Neural cell (in vitro differentiated cells): ENCODE measurements at regions not wholly inside any gene's neighbourhood (a gene's known extent, or its start where the extent isn't known, plus 50 kb on each side); places are given as distances from the start of the nearest gene placed in this dataset.

ENCODE experiments used
- H2AFZ ChIP-seq: fragments of 200-600, 300-800 bp; sonication (generic), shearing (Covaris generic); 2 replicates; pipeline ENCODE4 v1.6.0; 2014; ENCODE audit warnings: low read depth, mild to moderate bottlenecking, antibody characterized with exemption, low read length, moderate library complexity
- H3F3A ChIP-seq: fragments of 200-600 bp; shearing (Covaris generic); 2 replicates; pipeline ENCODE4 v1.6.1; 2016; ENCODE audit warnings: mild to moderate bottlenecking, moderate library complexity, mixed read lengths, antibody characterized with exemption, low read length; ENCODE audit not compliant: insufficient read depth, poor library complexity, severe bottlenecking
- H3K27ac ChIP-seq: fragments of 200-600, 300-800 bp; sonication (generic), shearing (Covaris generic); 2 replicates; pipeline ENCODE4 v1.5.1; 2014; ENCODE audit warnings: mild to moderate bottlenecking, low read length, moderate library complexity
- H3K27me3 ChIP-seq: fragments of 300-800, 200-600 bp; sonication (generic), shearing (Covaris generic); 2 replicates; pipeline ENCODE4 v1.6.0; 2014; ENCODE audit warnings: mild to moderate bottlenecking, low read depth, low read length, moderate library complexity; ENCODE audit not compliant: insufficient read depth
- H3K36me3 ChIP-seq: fragments of 300-800, 200-600 bp; sonication (generic), shearing (Covaris generic); 2 replicates; pipeline ENCODE4 v1.5.1; 2014; ENCODE audit warnings: mild to moderate bottlenecking, antibody characterized with exemption, low read length, moderate library complexity; ENCODE audit not compliant: insufficient read depth
- H3K4me2 ChIP-seq: fragments of 300-800, 200-600 bp; sonication (generic), shearing (Covaris generic); 2 replicates; pipeline ENCODE4 v1.6.0; 2014; ENCODE audit warnings: mild to moderate bottlenecking, low read length
- H3K4me3 ChIP-seq: fragments of 300-800, 200-600 bp; sonication (generic), shearing (Covaris generic); 2 replicates; pipeline ENCODE4 v1.5.1; 2014; ENCODE audit warnings: mild to moderate bottlenecking, low read length, moderate library complexity
- H3K79me2 ChIP-seq: fragments of 200-600 bp; shearing (Covaris generic); replicated peaks from 2 replicates; pipeline ENCODE4 v1.6.0; 2014; ENCODE audit warnings: mild to moderate bottlenecking, low read length, moderate library complexity; ENCODE audit not compliant: insufficient read depth
- H3K9ac ChIP-seq: fragments of 300-800, 200-600 bp; sonication (generic), shearing (Covaris generic); 2 replicates; pipeline ENCODE4 v1.6.1; 2016; ENCODE audit warnings: mild to moderate bottlenecking, low read length, mixed read lengths
- H3K9me2 ChIP-seq: fragments of 200-600 bp; shearing (Covaris generic); 2 replicates; pipeline ENCODE4 v1.6.1; 2016; ENCODE audit warnings: mild to moderate bottlenecking, low read length, mixed read lengths; ENCODE audit not compliant: insufficient read depth
- H3K9me3 ChIP-seq: fragments of 200-600, 300-800 bp; sonication (generic), shearing (Covaris generic); 2 replicates; pipeline ENCODE4 v1.6.1; 2016; ENCODE audit warnings: mild to moderate bottlenecking, mixed run types, low read length, moderate library complexity, mixed read lengths
- H4K20me1 ChIP-seq: fragments of 200-600 bp; shearing (Covaris generic); 2 replicates; pipeline ENCODE4 v1.6.1; 2016; ENCODE audit warnings: mild to moderate bottlenecking, mixed run types; ENCODE audit not compliant: insufficient read depth
- EP300 ChIP-seq: fragments of 450-650 bp; conservative IDR thresholded peaks from 2 replicates; pipeline ENCODE4 v1.6.1; 2014; ENCODE audit warnings: antibody characterized with exemption, mild to moderate bottlenecking, moderate library complexity; ENCODE audit not compliant: poor library complexity, severe bottlenecking
- EZH2 ChIP-seq: fragments of 200-600, 300-800 bp; shearing (Covaris generic), sonication (generic); IDR thresholded peaks from 2 replicates; pipeline ENCODE4 v1.6.1; 2014; ENCODE audit warnings: antibody characterized with exemption, low read length, borderline replicate concordance, mild to moderate bottlenecking; ENCODE audit not compliant: insufficient read depth, poor library complexity, severe bottlenecking
- MXI1 ChIP-seq: fragments of 450-650 bp; conservative IDR thresholded peaks from 2 replicates; pipeline ENCODE4 v1.6.1; 2014; ENCODE audit warnings: antibody characterized with exemption, mild to moderate bottlenecking; ENCODE audit not compliant: poor library complexity, severe bottlenecking
- POLR2AphosphoS5 ChIP-seq: IDR thresholded peaks from 2 replicates; pipeline ENCODE4 v1.6.1; 2012
- RAD21 ChIP-seq: fragments of 450-650 bp; conservative IDR thresholded peaks from 2 replicates; pipeline ENCODE4 v1.6.1; 2014; ENCODE audit warnings: antibody characterized with exemption, mild to moderate bottlenecking, moderate library complexity
- REST ChIP-seq: IDR thresholded peaks from 2 replicates; pipeline ENCODE4 v1.6.1; 2012; ENCODE audit warnings: borderline replicate concordance
- SMC3 ChIP-seq: fragments of 450-650 bp; conservative IDR thresholded peaks from 2 replicates; pipeline ENCODE4 v1.6.1; 2014; ENCODE audit warnings: antibody characterized with exemption, mild to moderate bottlenecking, moderate library complexity; ENCODE audit not compliant: poor library complexity
- TAF1 ChIP-seq: IDR thresholded peaks from 2 replicates; pipeline ENCODE4 v1.6.1; 2012; ENCODE audit warnings: low read depth
- TF ChIP-seq, protein P1 (sequence below): fragments of 450-650 bp; IDR thresholded peaks from 2 replicates; pipeline ENCODE4 v1.5.1; 2014; ENCODE audit warnings: antibody characterized with exemption, mild to moderate bottlenecking, moderate library complexity; ENCODE audit not compliant: poor library complexity, severe bottlenecking

GRCh38 chr2:12604341-12604740 lies 112.4 kb upstream of the TRIB2 start:
- no peaks in the 10 kb centered on the region for H3K9me3 ChIP-seq
- H3K9ac ChIP-seq: no peak overlapping the region
- no peaks in the 10 kb centered on the region for H4K20me1 ChIP-seq
- H3K4me2 ChIP-seq: no peak overlapping the region
- no peaks in the 10 kb centered on the region for H3K79me2 ChIP-seq
- H3K9me2 ChIP-seq: no peaks in the 10 kb centered on the region
- no peak for TF ChIP-seq REST
- no peak for TF ChIP-seq EP300
- TF ChIP-seq, protein P1, sequence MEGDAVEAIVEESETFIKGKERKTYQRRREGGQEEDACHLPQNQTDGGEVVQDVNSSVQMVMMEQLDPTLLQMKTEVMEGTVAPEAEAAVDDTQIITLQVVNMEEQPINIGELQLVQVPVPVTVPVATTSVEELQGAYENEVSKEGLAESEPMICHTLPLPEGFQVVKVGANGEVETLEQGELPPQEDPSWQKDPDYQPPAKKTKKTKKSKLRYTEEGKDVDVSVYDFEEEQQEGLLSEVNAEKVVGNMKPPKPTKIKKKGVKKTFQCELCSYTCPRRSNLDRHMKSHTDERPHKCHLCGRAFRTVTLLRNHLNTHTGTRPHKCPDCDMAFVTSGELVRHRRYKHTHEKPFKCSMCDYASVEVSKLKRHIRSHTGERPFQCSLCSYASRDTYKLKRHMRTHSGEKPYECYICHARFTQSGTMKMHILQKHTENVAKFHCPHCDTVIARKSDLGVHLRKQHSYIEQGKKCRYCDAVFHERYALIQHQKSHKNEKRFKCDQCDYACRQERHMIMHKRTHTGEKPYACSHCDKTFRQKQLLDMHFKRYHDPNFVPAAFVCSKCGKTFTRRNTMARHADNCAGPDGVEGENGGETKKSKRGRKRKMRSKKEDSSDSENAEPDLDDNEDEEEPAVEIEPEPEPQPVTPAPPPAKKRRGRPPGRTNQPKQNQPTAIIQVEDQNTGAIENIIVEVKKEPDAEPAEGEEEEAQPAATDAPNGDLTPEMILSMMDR: no peak
- no peak for TF ChIP-seq MXI1
- TF ChIP-seq TAF1: no peak
- no peak for TF ChIP-seq RAD21
- TF ChIP-seq POLR2AphosphoS5: no peak
- no peak for TF ChIP-seq EZH2
- no peak for TF ChIP-seq SMC3
- H3K27ac ChIP-seq: no peak overlapping the region
- H3K36me3 ChIP-seq: no peaks in the 10 kb centered on the region
- no peaks in the 10 kb centered on the region for H3F3A ChIP-seq
- no peaks in the 10 kb centered on the region for H3K27me3 ChIP-seq
- H2AFZ ChIP-seq: no peak overlapping the region
- H3K4me3 ChIP-seq: no peak overlapping the region

DNA sequence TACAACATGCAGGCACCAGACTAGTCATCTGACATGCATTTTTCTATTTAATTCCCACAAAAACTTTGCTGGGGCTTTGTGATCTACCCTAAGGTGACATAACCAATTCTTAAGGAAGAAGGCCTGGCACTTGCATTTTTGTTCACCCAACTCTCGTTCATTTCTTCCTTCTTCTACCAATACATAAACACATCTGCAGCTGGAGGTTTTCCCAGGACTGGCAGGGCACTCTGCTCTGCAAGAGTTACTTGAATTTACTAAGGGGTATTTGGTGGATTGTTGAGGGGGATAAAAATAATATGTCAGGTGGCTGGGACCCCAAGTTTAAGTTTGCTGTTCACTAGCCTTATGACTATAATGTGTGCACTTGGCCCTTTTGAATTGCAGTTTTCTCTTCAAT lies 111.4 kb upstream of the TRIB2 start:
- no peaks in the 10 kb centered on the region for H3K79me2 ChIP-seq
- no peak overlapping the region for H3K9ac ChIP-seq
- H3K36me3 ChIP-seq: no peaks in the 10 kb centered on the region
- H2AFZ ChIP-seq: no peak overlapping the region
- H3K27ac ChIP-seq: no peak overlapping the region
- TF ChIP-seq POLR2AphosphoS5 (no peak), EZH2 (no peak), TAF1 (no peak), EP300 (no peak), MXI1 (no peak), SMC3 (no peak), REST (no peak), RAD21 (no peak)
- TF ChIP-seq, protein P1: no peak
- no peaks in the 10 kb centered on the region for H3F3A ChIP-seq
- no peak overlapping the region for H3K4me2 ChIP-seq
- H3K9me3 ChIP-seq: no peaks in the 10 kb centered on the region
- H3K27me3 ChIP-seq: no peaks in the 10 kb centered on the region
- H3K4me3 ChIP-seq: no peak overlapping the region
- H4K20me1 ChIP-seq: no peaks in the 10 kb centered on the region
- no peaks in the 10 kb centered on the region for H3K9me2 ChIP-seq
